ENCODE measurements at regions not wholly inside any gene's neighbourhood (a gene's known extent, or its start where the extent isn't known, plus 50 kb on each side); places are given as distances from the start of the nearest gene placed in this dataset.

DNA sequence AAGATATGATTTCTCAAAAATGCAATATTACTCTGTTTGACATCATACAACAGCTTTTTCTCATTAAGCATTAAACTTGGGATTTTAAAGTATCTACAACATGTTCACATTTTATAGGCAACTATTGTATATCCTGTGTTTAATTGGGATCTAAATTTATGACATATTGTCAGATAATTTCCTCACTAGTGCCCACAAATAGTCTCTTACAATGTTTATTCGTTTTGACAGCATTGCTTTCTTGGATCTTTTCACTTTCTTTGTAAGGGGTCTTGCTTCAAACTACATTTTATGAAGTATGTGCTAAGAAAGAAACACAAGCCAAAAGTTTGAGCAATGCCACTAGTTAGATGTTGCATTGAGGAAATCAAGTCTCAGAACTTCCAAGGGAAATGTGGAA lies 285.1 kb downstream of the TMEM167A start:
- no peaks in the 10 kb centered on the region for H3K27me3 ChIP-seq (ENCODE audit: control insufficient read depth, insufficient read depth, low read length)
- H3K36me3 ChIP-seq (ENCODE audit: control insufficient read depth, insufficient read depth, low read length) = no peaks in the 10 kb centered on the region
- no peak overlapping the region for H3K4me3 ChIP-seq (ENCODE audit: low read depth, low read length)
- no CpG with 5 or more reads among the region's 1 CpG for WGBS (ENCODE audit: insufficient coverage)
- no peak overlapping the region for H3K27ac ChIP-seq (ENCODE audit: low read depth, low read length)
- no peak for DNase-seq (ENCODE audit: low read depth in 4 of 6, low spot score in 6 of 6)
- H3K4me1 ChIP-seq (ENCODE audit: control insufficient read depth, insufficient read depth, low read length) = no peaks in the 10 kb centered on the region
- no peaks in the 10 kb centered on the region for H3K9me3 ChIP-seq (ENCODE audit: control insufficient read depth, insufficient read depth, low read length)

GRCh38 chr5:82789095-82789494 lies 288.1 kb downstream of the TMEM167A start:
- WGBS (ENCODE audit: insufficient coverage) = 76% methylated on average over 1 of the region's 3 CpGs
- no peaks in the 10 kb centered on the region for H3K36me3 ChIP-seq (ENCODE audit: control insufficient read depth, insufficient read depth, low read length)
- DNase-seq (ENCODE audit: low read depth in 4 of 6, low spot score in 6 of 6) = no peak
- H3K27ac ChIP-seq (ENCODE audit: low read depth, low read length) = no peak overlapping the region
- H3K4me1 ChIP-seq (ENCODE audit: control insufficient read depth, insufficient read depth, low read length) = no peaks in the 10 kb centered on the region
- H3K9me3 ChIP-seq (ENCODE audit: control insufficient read depth, insufficient read depth, low read length) = no peaks in the 10 kb centered on the region
- no peak overlapping the region for H3K4me3 ChIP-seq (ENCODE audit: low read depth, low read length)
- no peaks in the 10 kb centered on the region for H3K27me3 ChIP-seq (ENCODE audit: control insufficient read depth, insufficient read depth, low read length)

DNA sequence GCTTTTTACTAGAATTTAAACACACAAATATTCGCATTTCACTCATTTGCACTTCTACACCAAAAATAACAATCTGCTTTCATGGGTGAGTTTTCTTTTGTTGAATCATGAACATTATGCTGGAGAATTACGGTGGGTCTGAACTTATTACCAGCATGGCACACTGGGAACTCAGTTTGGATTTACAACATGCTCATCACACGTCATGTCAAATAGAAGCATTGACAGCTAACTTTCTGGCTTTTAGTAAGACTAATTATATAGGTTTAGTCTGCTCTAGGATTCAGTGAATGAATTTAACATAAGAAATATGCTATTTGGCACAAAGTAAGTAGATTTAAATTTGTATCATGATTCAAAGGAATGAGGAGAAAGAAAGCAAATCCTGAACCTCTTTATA lies 290.4 kb downstream of the TMEM167A start:
- H3K27me3 ChIP-seq (ENCODE audit: control insufficient read depth, insufficient read depth, low read length) = no peaks in the 10 kb centered on the region
- H3K9me3 ChIP-seq (ENCODE audit: control insufficient read depth, insufficient read depth, low read length) = no peaks in the 10 kb centered on the region
- H3K36me3 ChIP-seq (ENCODE audit: control insufficient read depth, insufficient read depth, low read length) = no peaks in the 10 kb centered on the region
- no peak overlapping the region for H3K4me3 ChIP-seq (ENCODE audit: low read depth, low read length)
- H3K4me1 ChIP-seq (ENCODE audit: control insufficient read depth, insufficient read depth, low read length) = no peaks in the 10 kb centered on the region
- H3K27ac ChIP-seq (ENCODE audit: low read depth, low read length) = no peak overlapping the region
- no CpG with 5 or more reads among the region's 3 CpGs for WGBS (ENCODE audit: insufficient coverage)
- DNase-seq (ENCODE audit: low read depth in 4 of 6, low spot score in 6 of 6) = peak in 1 of 6 donors; percentile 29

DNA sequence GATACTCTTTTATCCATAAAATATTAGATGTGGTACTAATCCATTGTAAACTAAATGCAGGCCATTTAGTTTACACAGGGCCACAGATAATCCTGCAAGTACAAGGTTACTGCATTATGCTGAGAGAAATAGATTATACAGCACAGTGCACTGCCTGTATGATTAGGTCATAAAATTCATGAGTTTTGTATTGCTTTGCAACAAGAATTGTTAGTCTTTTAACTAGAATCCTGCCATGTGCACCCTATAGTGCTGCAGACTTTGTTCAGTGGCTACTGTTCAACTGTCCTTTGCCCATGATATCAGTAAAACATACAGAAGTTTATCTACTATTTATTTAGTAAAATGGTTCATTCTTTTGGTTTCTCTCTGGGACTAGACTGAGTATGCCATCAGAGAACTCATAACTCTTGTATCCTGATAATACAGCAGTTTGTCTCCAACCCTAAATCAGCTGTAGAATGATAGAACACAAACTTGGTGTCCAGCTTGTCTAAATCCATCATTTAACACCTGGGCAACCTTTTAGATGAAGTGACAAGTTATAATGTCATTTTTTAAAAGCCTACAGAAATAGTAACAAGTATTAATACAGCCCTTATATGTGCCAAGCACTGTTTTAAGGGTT lies 291.2 kb downstream of the TMEM167A start:
- Histone ChIP-seq H3K27ac (ENCODE audit: low read depth, low read length) (no peak overlapping the region), H3K4me1 (ENCODE audit: control insufficient read depth, insufficient read depth, low read length) (no peaks in the 10 kb centered on the region), H3K27me3 (ENCODE audit: control insufficient read depth, insufficient read depth, low read length) (no peaks in the 10 kb centered on the region), H3K36me3 (ENCODE audit: control insufficient read depth, insufficient read depth, low read length) (no peaks in the 10 kb centered on the region), H3K4me3 (ENCODE audit: low read depth, low read length) (no peak overlapping the region), H3K9me3 (ENCODE audit: control insufficient read depth, insufficient read depth, low read length) (no peaks in the 10 kb centered on the region)
- peak in 1 of 6 donors; percentile 9 for DNase-seq (ENCODE audit: low read depth in 4 of 6, low spot score in 6 of 6)

GRCh38 chr5:82785456-82785855 lies 291.7 kb downstream of the TMEM167A start:
- no peaks in the 10 kb centered on the region for H3K9me3 ChIP-seq (ENCODE audit: control insufficient read depth, insufficient read depth, low read length)
- H3K27ac ChIP-seq (ENCODE audit: low read depth, low read length) = no peak overlapping the region

GRCh38 chr5:82784521-82784920 lies 292.7 kb downstream of the TMEM167A start:
- H3K27me3 ChIP-seq (ENCODE audit: control insufficient read depth, insufficient read depth, low read length) = no peaks in the 10 kb centered on the region

More at GRCh38 chr5:82785456-82785855, 291.7 kb downstream of the TMEM167A start:
- Histone ChIP-seq H3K4me1 (ENCODE audit: control insufficient read depth, insufficient read depth, low read length) (no peaks in the 10 kb centered on the region), H3K36me3 (ENCODE audit: control insufficient read depth, insufficient read depth, low read length) (no peaks in the 10 kb centered on the region), H3K27me3 (ENCODE audit: control insufficient read depth, insufficient read depth, low read length) (no peaks in the 10 kb centered on the region), H3K4me3 (ENCODE audit: low read depth, low read length) (no peak overlapping the region)
- DNase-seq (ENCODE audit: low read depth in 4 of 6, low spot score in 6 of 6) = peak in 2 of 6 donors; percentile 24 to 35

DNA sequence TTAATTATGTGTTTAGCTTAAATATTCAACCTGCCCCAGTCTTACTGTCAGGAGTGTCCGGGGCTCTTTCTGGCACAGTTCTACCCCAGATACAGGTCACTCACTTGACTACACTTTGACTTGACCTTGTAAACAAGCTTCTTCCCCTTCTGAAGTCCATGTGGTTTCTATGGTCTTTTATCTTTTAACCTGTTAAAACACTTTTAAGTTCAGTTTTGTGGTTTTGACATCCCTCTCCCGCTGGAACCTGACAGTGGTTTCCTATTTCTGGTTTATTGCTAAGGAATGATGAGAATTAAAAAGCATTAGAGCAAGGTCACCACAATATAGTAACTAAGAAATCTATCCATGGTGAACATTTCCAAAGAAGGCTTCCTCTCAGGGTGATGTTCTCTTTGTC lies 300.1 kb downstream of the TMEM167A start:
- Histone ChIP-seq H3K36me3 (ENCODE audit: control insufficient read depth, insufficient read depth, low read length) (no peaks in the 10 kb centered on the region), H3K9me3 (ENCODE audit: control insufficient read depth, insufficient read depth, low read length) (no peaks in the 10 kb centered on the region), H3K27me3 (ENCODE audit: control insufficient read depth, insufficient read depth, low read length) (no peaks in the 10 kb centered on the region), H3K4me3 (ENCODE audit: low read depth, low read length) (no peak overlapping the region), H3K27ac (ENCODE audit: low read depth, low read length) (no peak overlapping the region), H3K4me1 (ENCODE audit: control insufficient read depth, insufficient read depth, low read length) (no peaks in the 10 kb centered on the region)
- DNase-seq (ENCODE audit: low read depth in 4 of 6, low spot score in 6 of 6) = no peak
- WGBS (ENCODE audit: insufficient coverage) = no CpG with 5 or more reads among the region's 2 CpGs

More at GRCh38 chr5:82784521-82784920, 292.7 kb downstream of the TMEM167A start:
- WGBS (ENCODE audit: insufficient coverage) = no CpG with 5 or more reads among the region's 1 CpG
- Histone ChIP-seq H3K4me1 (ENCODE audit: control insufficient read depth, insufficient read depth, low read length) (no peaks in the 10 kb centered on the region), H3K9me3 (ENCODE audit: control insufficient read depth, insufficient read depth, low read length) (no peaks in the 10 kb centered on the region), H3K36me3 (ENCODE audit: control insufficient read depth, insufficient read depth, low read length) (no peaks in the 10 kb centered on the region), H3K4me3 (ENCODE audit: low read depth, low read length) (no peak overlapping the region), H3K27ac (ENCODE audit: low read depth, low read length) (no peak overlapping the region)
- DNase-seq (ENCODE audit: low read depth in 4 of 6, low spot score in 6 of 6) = no peak

DNA sequence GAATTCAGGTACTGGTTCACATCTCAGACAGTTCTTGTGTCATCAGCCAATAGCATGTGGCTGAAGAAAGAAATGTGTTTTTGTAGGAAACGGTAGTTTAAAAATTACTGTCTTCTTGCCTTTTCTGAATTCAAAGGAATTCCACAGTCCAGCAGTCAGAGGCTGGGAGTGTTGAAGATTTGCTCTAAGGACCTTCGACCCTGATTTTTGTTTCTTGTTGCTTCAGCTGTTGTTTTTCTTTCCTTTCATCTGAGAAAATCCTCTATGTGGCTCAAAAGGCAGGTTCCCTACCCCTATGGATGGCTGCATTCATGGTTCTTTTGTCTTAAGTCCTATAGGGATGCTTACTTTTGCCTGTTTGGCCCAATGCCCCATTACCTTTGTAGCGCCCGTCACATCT lies 304.9 kb downstream of the TMEM167A start:
- no peak overlapping the region for H3K4me3 ChIP-seq (ENCODE audit: low read depth, low read length)
- DNase-seq (ENCODE audit: low read depth in 4 of 6, low spot score in 6 of 6) = peak in 1 of 6 donors; percentile 55
- no peaks in the 10 kb centered on the region for H3K9me3 ChIP-seq (ENCODE audit: control insufficient read depth, insufficient read depth, low read length)
- no peaks in the 10 kb centered on the region for H3K4me1 ChIP-seq (ENCODE audit: control insufficient read depth, insufficient read depth, low read length)
- no peaks in the 10 kb centered on the region for H3K27me3 ChIP-seq (ENCODE audit: control insufficient read depth, insufficient read depth, low read length)
- 88% methylated on average over 4 of the region's 4 CpGs for WGBS (ENCODE audit: insufficient coverage)
- peak overlapping the region; percentile 55 for H3K27ac ChIP-seq (ENCODE audit: low read depth, low read length)
- no peaks in the 10 kb centered on the region for H3K36me3 ChIP-seq (ENCODE audit: control insufficient read depth, insufficient read depth, low read length)

GRCh38 chr5:82766206-82766605 lies 311.0 kb downstream of the TMEM167A start:
- Histone ChIP-seq H3K4me3 (ENCODE audit: low read depth, low read length) (no peak overlapping the region), H3K4me1 (ENCODE audit: control insufficient read depth, insufficient read depth, low read length) (no peaks in the 10 kb centered on the region), H3K36me3 (ENCODE audit: control insufficient read depth, insufficient read depth, low read length) (no peaks in the 10 kb centered on the region), H3K9me3 (ENCODE audit: control insufficient read depth, insufficient read depth, low read length) (no peaks in the 10 kb centered on the region), H3K27me3 (ENCODE audit: control insufficient read depth, insufficient read depth, low read length) (no peaks in the 10 kb centered on the region), H3K27ac (ENCODE audit: low read depth, low read length) (peak overlapping the region; percentile 12)
- no peak for DNase-seq (ENCODE audit: low read depth in 4 of 6, low spot score in 6 of 6)

GRCh38 chr5:82765765-82766164 lies 311.4 kb downstream of the TMEM167A start:
- Histone ChIP-seq H3K27ac (ENCODE audit: low read depth, low read length) (no peak overlapping the region), H3K4me3 (ENCODE audit: low read depth, low read length) (no peak overlapping the region)

More at GRCh38 chr5:82765765-82766164, 311.4 kb downstream of the TMEM167A start:
- WGBS (ENCODE audit: insufficient coverage) = 88% methylated on average over 1 of the region's 3 CpGs
- Histone ChIP-seq H3K4me1 (ENCODE audit: control insufficient read depth, insufficient read depth, low read length) (no peaks in the 10 kb centered on the region), H3K9me3 (ENCODE audit: control insufficient read depth, insufficient read depth, low read length) (no peaks in the 10 kb centered on the region), H3K27me3 (ENCODE audit: control insufficient read depth, insufficient read depth, low read length) (no peaks in the 10 kb centered on the region), H3K36me3 (ENCODE audit: control insufficient read depth, insufficient read depth, low read length) (no peaks in the 10 kb centered on the region)
- DNase-seq (ENCODE audit: low read depth in 4 of 6, low spot score in 6 of 6) = peak in 1 of 6 donors; percentile 31
